HepG2 (cell line): ENCODE measurements at regions not wholly inside any gene's neighbourhood (a gene's known extent, or its start where the extent isn't known, plus 50 kb on each side); places are given as distances from the start of the nearest gene placed in this dataset.
A peak's percentile ranks its signal among the peaks of the same experiment; 100 is the strongest.

ENCODE experiments used
- ATAC-seq: fragments of 200-7000 bp; cut with Tn5 transposase; 3 replicates; pipeline ENCODE4 v1.9.1; 2020; ENCODE audit warnings: mild to moderate bottlenecking, moderate library complexity
- BruUV-seq: library from RNA; stranded (reverse); fragments of 400-500 nt; replicated peaks from 2 replicates; lab custom pipeline; 2021; lab: Mats Ljungman, UMichigan
- CTCF ChIA-PET: fragments of 300-600 bp; formaldehyde crosslinking; extraction: SDS; loops from one replicate; lab custom pipeline; 2021; ENCODE audit warnings: low total read pairs, inconsistent platforms, low intra/inter-chr PET ratio; lab: Yijun Ruan, JAX
- POLR2A ChIA-PET: fragments of 350-600 bp; sonication (Branson Sonifier 250); formaldehyde crosslinking; loops from one replicate; lab custom pipeline; 2020; ENCODE audit warnings: antibody characterized with exemption, inconsistent platforms; lab: Yijun Ruan, JAX
- DNase-seq: peaks from one replicate; pipeline ENCODE4 v3.0.0-alpha.2; 2015; ENCODE audit warnings: low spot score
- FAIRE-seq: peaks from 3 replicates; lab custom pipeline; 2011; peaks lifted over from hg19 to GRCh38; lab: Jason Lieb, UNC
- H2AFZ ChIP-seq: one replicate; pipeline ENCODE4 v1.6.1; 2011; ENCODE audit warnings: low read length, inconsistent platforms
- H3K27ac ChIP-seq: fragments of 300-600 bp; 3 replicates; pipeline ENCODE4 v1.8.0; 2011; ENCODE audit warnings: mixed run types, mild to moderate bottlenecking, mixed read lengths, low read length, inconsistent platforms; ENCODE audit not compliant: insufficient read depth; ENCODE audit errors: extremely low read length
- H3K27me3 ChIP-seq, 2 experiments: fragments of 200-600 bp in 1 of 2; 2 replicates in 1 of 2; 3 replicates in 1 of 2; pipeline versions ENCODE4 v1.6.0 to v1.8.0; 2011; ENCODE audit warnings: low read length in 2 of 2, mild to moderate bottlenecking in 2 of 2, moderate library complexity in 2 of 2, inconsistent platforms in 1 of 2; ENCODE audit not compliant: insufficient read depth in 2 of 2, control insufficient read depth in 1 of 2
- H3K36me3 ChIP-seq, 2 experiments: fragments of 200-600 bp in 1 of 2; replicated peaks in 1 of 2; 2 replicates in 1 of 2; 3 replicates in 1 of 2; pipeline versions ENCODE4 v1.5.1 to v1.8.0; 2011; ENCODE audit warnings: low read length in 2 of 2, inconsistent platforms in 1 of 2; ENCODE audit not compliant: insufficient read depth in 2 of 2, control insufficient read depth in 1 of 2
- H3K4me1 ChIP-seq: 2 replicates; pipeline ENCODE4 v1.5.1; 2012; ENCODE audit warnings: low read length, inconsistent platforms; ENCODE audit not compliant: insufficient read depth
- H3K4me2 ChIP-seq: 2 replicates; pipeline ENCODE4 v1.6.0; 2011; ENCODE audit warnings: low read depth, low read length, inconsistent platforms
- H3K4me3 ChIP-seq, 3 experiments: fragments of 200-600 bp in 1 of 3; sonication (generic), shearing (Covaris generic) in 1 of 3; replicated peaks in 1 of 3; 2 replicates each; pipeline ENCODE4 v1.5.1; 2011 to 2016; ENCODE audit warnings: low read length in 3 of 3, inconsistent platforms in 2 of 3, low read depth in 2 of 3, mild to moderate bottlenecking in 2 of 3, control low read depth in 1 of 3, mixed read lengths in 1 of 3; ENCODE audit not compliant: insufficient read depth in 1 of 3
- H3K79me2 ChIP-seq: one replicate; pipeline ENCODE4 v1.6.1; 2011; ENCODE audit warnings: low read length, inconsistent platforms; ENCODE audit not compliant: insufficient read depth
- H3K9ac ChIP-seq: 2 replicates; pipeline ENCODE4 v1.6.0; 2011; ENCODE audit warnings: mild to moderate bottlenecking, low read depth, low read length, inconsistent platforms; ENCODE audit not compliant: insufficient read depth
- H3K9me3 ChIP-seq: 2 replicates; pipeline ENCODE4 v1.5.1; 2012; ENCODE audit warnings: mild to moderate bottlenecking, low read length
- H4K20me1 ChIP-seq: 2 replicates; pipeline ENCODE4 v1.6.0; 2011; ENCODE audit warnings: inconsistent platforms, mild to moderate bottlenecking, low read length, moderate library complexity; ENCODE audit not compliant: insufficient read depth
- AHR ChIP-seq: IDR thresholded peaks from 2 replicates; pipeline ENCODE4 v1.6.1; 2018; ENCODE audit warnings: missing genetic modification reagents, missing compliant biosample characterization
- ZBTB40 ChIP-seq, 2 experiments: fragments of 450-650 bp in 1 of 2; sonication (generic) in 1 of 2; formaldehyde crosslinking in 1 of 2; IDR thresholded peaks; 2 replicates each; pipeline versions ENCODE4 v1.6.1 to v1.8.0; 2016 to 2022; ENCODE audit warnings: antibody characterized with exemption in 1 of 2, mild to moderate bottlenecking in 1 of 2, missing genetic modification reagents in 1 of 2
- ZNF558 ChIP-seq: sonication (generic); formaldehyde crosslinking; IDR thresholded peaks from 2 replicates; pipeline ENCODE4 v1.9.0; 2022; ENCODE audit warnings: mild to moderate bottlenecking, missing genetic modification reagents, borderline replicate concordance
- WGBS: methylation state at CpG from one replicate; pipeline ENCODE4 v1.1.6; 2017; ENCODE audit warnings: low lambda C conversion rate; 5-methylcytosine and 5-hydroxymethylcytosine counted together
- in situ Hi-C: cut with HindIII; loops from 2 replicates; pipeline ENCODE4 v1.10.0; 2017; ENCODE audit warnings: low pct_unique_long_range_greater_than_20kb; ENCODE audit not compliant: extremely low pct_ligation_motif_present
- intact Hi-C: fragments of 100-400 bp; cut with micrococcal nuclease; formaldehyde crosslinking; loops from one replicate; pipeline ENCODE4 v1.10.0; 2022; ENCODE audit not compliant: unreplicated experiment

- FAIRE-seq (no peak), DNase-seq (no peak), ATAC-seq (no peak)
- H4K20me1 ChIP-seq: no peaks in the 10 kb centered on the region
- no TSS peak for BruUV-seq
- CTCF ChIA-PET: no interaction called here
- H3K9me3 ChIP-seq: no peaks in the 10 kb centered on the region
- intact Hi-C loops (no loop called here), in situ Hi-C loops (no loop called here)
- no peaks in the 10 kb centered on the region for H3K36me3 ChIP-seq
- H2AFZ ChIP-seq: no peak overlapping the region
- H3K9ac ChIP-seq: no peak overlapping the region
- POLR2A ChIA-PET: no interaction called here
- no peak overlapping the region for H3K27ac ChIP-seq
- no peaks in the 10 kb centered on the region for H3K4me1 ChIP-seq
- H3K4me2 ChIP-seq: no peak overlapping the region
- 6% methylated on average over 4 of the region's 5 CpGs for WGBS
- TF ChIP-seq AHR (CRISPR knock-in tag): no peak
- no peak for TF ChIP-seq ZNF558
- peak; percentile 67 for TF ChIP-seq ZBTB40 (IDR thresholded peaks at IDR 0.05)
- TF ChIP-seq ZBTB40 (CRISPR knock-in tag; IDR thresholded peaks at IDR 0.05): peak; percentile 98
- H3K27me3 ChIP-seq: no peaks in the 10 kb centered on the region
- H3K4me3 ChIP-seq: no peak overlapping the region
- H3K79me2 ChIP-seq: no peaks in the 10 kb centered on the region
These were observed 119.7 kb downstream of the SHOX start for GRCh38 chrX:750263-750662.
